Motor neuron (in vitro differentiated cells): ENCODE measurements at regions not wholly inside any gene's neighbourhood (a gene's known extent, or its start where the extent isn't known, plus 50 kb on each side); places are given as distances from the start of the nearest gene placed in this dataset.

Experiments used
- ATAC-seq, 8 experiments: fragments of 200-7000 bp; cut with Tn5 transposase; replicated peaks in 6 of 8; 2 replicates each; pipeline ENCODE4 v1.8.0; 2021; ENCODE audit warnings: mild to moderate bottlenecking in 8 of 8, moderate library complexity in 8 of 8
- H3K27ac ChIP-seq, 2 donors: fragments of 250-450 bp; sonication (Bioruptor Pico); 2 replicates each; pipeline ENCODE4 v1.9.0; 2021; ENCODE audit warnings: antibody characterized with exemption in 2 of 2, mild to moderate bottlenecking in 2 of 2, moderate library complexity in 1 of 2
- H3K4me1 ChIP-seq, 2 donors: fragments of 250-450 bp; sonication (Bioruptor Pico); replicated peaks in 1 of 2; 2 replicates each; pipeline ENCODE4 v1.6.1; 2021; ENCODE audit warnings: antibody characterized with exemption in 2 of 2, mild to moderate bottlenecking in 2 of 2, moderate library complexity in 1 of 2
- H3K4me3 ChIP-seq, 5 donors: fragments of 250-450 bp; sonication (Bioruptor Pico); 2 replicates each; pipeline ENCODE4 v1.9.0; 2021; ENCODE audit warnings: antibody characterized with exemption in 5 of 5, mild to moderate bottlenecking in 5 of 5, moderate library complexity in 4 of 5
- WGBS, 10 experiments: fragments of 450-650 bp; shearing (Covaris generic); methylation state at CpG; one replicate each; pipeline ENCODE4 v1.0.0; 2022; 5-methylcytosine and 5-hydroxymethylcytosine counted together
- in situ Hi-C, 9 experiments: fragments of 400-800 bp; cut with MboI; loops; one replicate each; pipeline ENCODE4 v1.15.0; 2021; ENCODE audit warnings: low sequenced_read_pairs in 9 of 9, low pct_unique_long_range_greater_than_20kb in 2 of 9; ENCODE audit not compliant: unreplicated experiment in 9 of 9

- ATAC-seq = peak in 1 of 8 experiments; percentile 50
- in situ Hi-C loops = no loop called here
- WGBS, 10 experiments = 0 to 72% (median 31%) methylated on average over 1 to 4 of the region's 4 CpGs; no CpG with 5 or more reads in 2 of the 10 experiments
- Histone ChIP-seq H3K27ac (no peak overlapping the region), H3K4me1 (no peaks in the 10 kb centered on the region), H3K4me3 (no peak overlapping the region)
Observed at GRCh38 chr13:34017231-34017630, 199.3 kb downstream of the RFC3 start.

GRCh38 chr13:34019870-34020269 is 201.9 kb downstream of the RFC3 start:
- 8 to 88% (median 37%) methylated on average over 1 to 6 of the region's 6 CpGs; no CpG with 5 or more reads in 1 of the 10 experiments for whole genome bisulfite sequencing, 10 experiments
- ATAC-seq = peak in 2 of 8 experiments; percentile 55
- in situ Hi-C loops = no loop called here
- Histone ChIP-seq H3K4me3 (no peak overlapping the region), H3K4me1 (no peaks in the 10 kb centered on the region), H3K27ac (no peak overlapping the region)

DNA sequence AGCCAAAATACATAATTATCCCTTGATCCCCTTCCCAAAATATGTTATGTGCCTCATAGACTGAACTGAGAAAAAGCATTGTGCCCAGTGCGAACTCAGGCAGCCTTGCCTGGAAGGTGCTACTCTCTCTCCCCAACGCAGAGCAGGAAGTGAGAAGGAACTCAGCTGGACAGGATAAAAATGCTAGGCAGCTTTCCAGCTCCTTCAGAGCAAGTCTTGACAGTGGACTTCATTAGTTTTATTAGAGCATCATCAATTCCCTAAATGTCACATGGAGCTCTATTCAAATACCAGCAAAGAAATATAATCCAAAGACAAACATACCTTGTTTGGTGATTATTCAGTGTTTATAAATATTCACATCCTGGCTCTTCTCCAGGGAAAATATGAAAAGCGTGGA is 202.4 kb downstream of the RFC3 start:
- H3K4me1 ChIP-seq = no peaks in the 10 kb centered on the region
- H3K27ac ChIP-seq = no peak overlapping the region
- H3K4me3 ChIP-seq = no peak overlapping the region
- in situ Hi-C loops = no loop called here
- no peak for ATAC-seq
- 50 to 96% (median 80%) methylated on average over 1 to 3 of the region's 3 CpGs; no CpG with 5 or more reads in 3 of the 10 experiments for WGBS, 10 experiments

GRCh38 chr13:34021619-34022018 is 203.7 kb downstream of the RFC3 start:
- Histone ChIP-seq H3K4me1 (no peaks in the 10 kb centered on the region), H3K4me3 (no peak overlapping the region), H3K27ac (no peak overlapping the region)
- in situ Hi-C loops = no loop called here
- no peak for ATAC-seq

DNA sequence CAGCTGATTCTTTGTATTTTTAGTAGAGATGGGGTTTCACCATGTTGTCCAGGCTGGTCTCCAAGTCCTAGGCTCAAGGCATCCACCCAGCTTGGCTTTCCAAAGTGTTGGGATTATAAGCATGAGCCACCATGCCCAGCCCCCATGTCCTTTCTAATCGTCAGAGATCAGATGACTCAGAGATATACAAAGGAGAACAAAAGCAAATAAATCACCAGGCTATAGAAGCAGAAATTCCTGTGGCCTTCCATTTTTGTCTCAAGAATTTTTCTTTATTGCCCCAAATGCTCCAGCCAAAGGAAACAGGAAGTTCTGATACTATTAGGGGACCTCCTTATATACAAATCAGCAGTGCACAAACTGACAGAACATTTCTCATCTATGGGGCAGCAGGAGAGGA is 207.8 kb downstream of the RFC3 start:
- 0 to 100% (median 69%) methylated on average over 1 of the region's 1 CpG; no CpG with 5 or more reads in 4 of the 10 experiments for WGBS, 10 experiments
- in situ Hi-C loops = no loop called here
- no peak for ATAC-seq
- Histone ChIP-seq H3K27ac (no peak overlapping the region), H3K4me1 (no peaks in the 10 kb centered on the region), H3K4me3 (no peak overlapping the region)

GRCh38 chr13:34026308-34026707 is 208.4 kb downstream of the RFC3 start:
- no peak overlapping the region for H3K27ac ChIP-seq
- in situ Hi-C loops = no loop called here
- no peak overlapping the region for H3K4me3 ChIP-seq
- ATAC-seq = no peak
- H3K4me1 ChIP-seq = no peaks in the 10 kb centered on the region

DNA sequence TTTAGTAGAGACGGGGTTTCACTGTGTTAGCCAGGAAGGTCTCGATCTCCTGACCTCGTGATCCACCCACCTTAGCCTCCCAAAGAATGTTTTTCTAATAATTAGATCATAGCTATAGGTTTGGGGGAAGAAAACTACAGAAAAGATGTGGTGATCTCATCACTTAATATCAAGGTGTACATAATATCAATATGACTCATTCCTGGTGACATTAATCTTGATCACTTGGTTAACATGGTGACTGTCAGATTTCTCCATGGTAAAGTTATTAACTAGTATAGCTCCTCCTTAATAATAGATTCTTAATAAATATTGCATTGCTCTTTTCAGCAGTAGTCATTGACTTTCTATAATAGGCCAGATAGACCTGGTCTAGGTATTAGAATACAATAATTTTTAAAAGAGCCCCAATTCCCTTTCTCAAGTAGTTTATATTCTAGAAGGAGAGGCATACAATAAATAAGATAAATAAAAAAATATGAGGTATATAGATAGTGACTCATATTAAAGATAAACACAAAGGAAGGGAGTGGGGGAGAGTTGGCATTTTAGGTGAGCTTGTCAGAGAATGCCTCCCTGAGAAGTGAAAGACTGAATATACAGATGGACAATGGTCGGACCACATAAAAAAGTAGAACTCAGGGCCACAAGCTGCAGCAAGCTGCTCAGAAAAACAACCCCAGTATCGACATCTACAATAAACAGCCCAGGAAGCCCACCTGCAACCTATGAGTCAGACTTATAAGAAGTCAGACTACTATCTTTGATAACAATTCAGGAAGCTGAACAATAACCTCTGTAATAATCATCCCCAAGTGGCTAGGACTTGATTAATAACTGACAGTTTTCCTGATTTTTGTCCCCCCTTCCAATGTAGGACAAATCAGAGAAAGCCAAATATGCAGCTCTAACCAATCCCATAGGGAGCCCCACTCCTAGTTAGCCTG is 210.8 kb downstream of the RFC3 start:
- ATAC-seq = no peak
- H3K27ac ChIP-seq = no peak overlapping the region
- in situ Hi-C loops = no loop called here
- H3K4me1 ChIP-seq = no peaks in the 10 kb centered on the region
- WGBS, 10 experiments = 50 to 100% (median 82%) methylated on average over 1 to 5 of the region's 5 CpGs; no CpG with 5 or more reads in 1 of the 10 experiments
- H3K4me3 ChIP-seq = no peak overlapping the region

GRCh38 chr13:34030782-34031181 is 212.8 kb downstream of the RFC3 start:
- Histone ChIP-seq H3K27ac (no peak overlapping the region), H3K4me3 (no peak overlapping the region), H3K4me1 (no peaks in the 10 kb centered on the region)
- no peak for ATAC-seq
- in situ Hi-C loops = no loop called here

- Histone ChIP-seq H3K4me1 (no peaks in the 10 kb centered on the region), H3K27ac (no peak overlapping the region), H3K4me3 (no peak overlapping the region)
- WGBS, 10 experiments = 0 to 90% (median 87%) methylated on average over 1 to 4 of the region's 4 CpGs; no CpG with 5 or more reads in 3 of the 10 experiments
- ATAC-seq = peak in 1 of 8 experiments; percentile 32
- in situ Hi-C loops = no loop called here
Observed at GRCh38 chr13:34031610-34032009, 213.7 kb downstream of the RFC3 start.

DNA sequence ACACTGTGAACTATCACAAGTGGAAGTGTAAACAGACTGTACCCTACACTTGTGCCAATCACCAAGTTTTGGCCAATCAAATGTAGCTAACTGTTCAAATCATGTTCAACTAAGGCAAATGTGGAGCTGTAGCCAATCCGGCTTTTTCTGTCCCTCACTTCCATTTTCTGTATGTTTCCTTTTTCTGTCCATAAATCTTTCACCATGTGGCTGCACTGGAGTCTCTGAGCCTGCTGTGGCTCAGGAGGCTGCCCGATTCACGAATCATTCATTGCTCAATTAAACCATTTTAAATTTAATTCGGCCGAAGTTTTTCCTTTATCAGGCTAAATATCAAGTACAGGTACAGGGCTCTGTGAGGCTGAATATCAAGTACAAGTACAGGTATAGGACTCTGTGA is 216.5 kb downstream of the RFC3 start:
- 57 to 94% (median 93%) methylated on average over 1 to 5 of the region's 5 CpGs; no CpG with 5 or more reads in 1 of the 10 experiments for WGBS, 10 experiments
- no peak overlapping the region for H3K4me3 ChIP-seq
- no peak for ATAC-seq
- in situ Hi-C loops = no loop called here
- no peak overlapping the region for H3K27ac ChIP-seq
- no peaks in the 10 kb centered on the region for H3K4me1 ChIP-seq

DNA sequence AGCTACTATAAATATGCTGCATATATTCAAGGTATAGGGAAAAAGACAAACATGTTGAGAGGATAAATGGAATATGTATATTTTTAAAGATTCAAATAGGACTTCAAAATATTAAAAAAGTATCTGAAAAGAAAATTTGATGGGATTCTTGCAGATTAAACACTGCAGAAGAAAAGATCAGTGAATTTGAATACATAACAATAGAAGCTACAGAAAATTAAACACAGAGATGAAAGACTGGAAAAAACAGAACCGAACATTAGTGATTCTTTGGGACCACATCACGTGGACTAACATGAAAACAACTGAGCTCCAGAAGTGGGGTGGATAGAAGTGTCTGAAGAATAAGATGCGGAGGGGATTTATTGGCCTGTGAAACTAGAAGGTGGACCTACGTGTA is 217.2 kb downstream of the RFC3 start:
- Histone ChIP-seq H3K4me1 (no peaks in the 10 kb centered on the region), H3K4me3 (no peak overlapping the region), H3K27ac (no peak overlapping the region)
- in situ Hi-C loops = no loop called here
- 68 to 92% (median 81%) methylated on average over 2 to 4 of the region's 4 CpGs; no CpG with 5 or more reads in 1 of the 10 experiments for WGBS, 10 experiments
- no peak for ATAC-seq

DNA sequence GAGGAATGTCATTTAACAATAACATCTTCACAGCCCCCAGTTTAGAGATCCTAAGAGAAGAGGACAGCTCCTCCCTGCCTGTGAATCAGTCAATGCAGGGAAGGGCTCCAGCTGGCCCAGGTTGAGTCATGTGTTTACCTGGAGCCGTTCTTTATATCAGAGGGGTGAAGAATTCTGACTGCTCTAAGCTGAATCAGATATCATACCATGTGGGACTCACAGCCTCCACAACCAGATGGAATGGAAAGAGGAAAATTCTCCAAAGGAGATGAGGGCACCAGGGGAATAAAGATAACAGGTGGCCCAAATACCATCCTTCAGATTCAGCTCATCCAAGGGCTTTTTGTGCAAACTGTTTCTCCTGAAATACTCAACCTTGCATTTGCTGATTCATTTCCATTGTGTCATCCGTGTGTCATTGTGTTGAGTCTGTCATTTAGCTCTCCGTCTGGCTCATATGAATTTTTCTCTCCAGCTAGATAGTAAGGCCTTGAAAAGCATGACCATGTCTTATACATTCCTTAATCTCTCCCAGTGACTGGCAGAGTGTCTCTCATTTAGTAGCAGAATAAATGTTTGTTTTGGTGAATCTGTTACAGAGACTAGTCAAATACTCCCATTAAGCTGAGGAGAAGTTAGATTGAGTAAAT is 217.9 kb downstream of the RFC3 start:
- Histone ChIP-seq H3K4me3 (no peak overlapping the region), H3K27ac (no peak overlapping the region), H3K4me1 (no peaks in the 10 kb centered on the region)
- ATAC-seq = peak in 2 of 8 experiments; percentile 22 to 61
- WGBS, 10 experiments = 29 to 100% (median 76%) methylated on average over 1 to 3 of the region's 3 CpGs; no CpG with 5 or more reads in 2 of the 10 experiments
- in situ Hi-C loops = no loop called here

DNA sequence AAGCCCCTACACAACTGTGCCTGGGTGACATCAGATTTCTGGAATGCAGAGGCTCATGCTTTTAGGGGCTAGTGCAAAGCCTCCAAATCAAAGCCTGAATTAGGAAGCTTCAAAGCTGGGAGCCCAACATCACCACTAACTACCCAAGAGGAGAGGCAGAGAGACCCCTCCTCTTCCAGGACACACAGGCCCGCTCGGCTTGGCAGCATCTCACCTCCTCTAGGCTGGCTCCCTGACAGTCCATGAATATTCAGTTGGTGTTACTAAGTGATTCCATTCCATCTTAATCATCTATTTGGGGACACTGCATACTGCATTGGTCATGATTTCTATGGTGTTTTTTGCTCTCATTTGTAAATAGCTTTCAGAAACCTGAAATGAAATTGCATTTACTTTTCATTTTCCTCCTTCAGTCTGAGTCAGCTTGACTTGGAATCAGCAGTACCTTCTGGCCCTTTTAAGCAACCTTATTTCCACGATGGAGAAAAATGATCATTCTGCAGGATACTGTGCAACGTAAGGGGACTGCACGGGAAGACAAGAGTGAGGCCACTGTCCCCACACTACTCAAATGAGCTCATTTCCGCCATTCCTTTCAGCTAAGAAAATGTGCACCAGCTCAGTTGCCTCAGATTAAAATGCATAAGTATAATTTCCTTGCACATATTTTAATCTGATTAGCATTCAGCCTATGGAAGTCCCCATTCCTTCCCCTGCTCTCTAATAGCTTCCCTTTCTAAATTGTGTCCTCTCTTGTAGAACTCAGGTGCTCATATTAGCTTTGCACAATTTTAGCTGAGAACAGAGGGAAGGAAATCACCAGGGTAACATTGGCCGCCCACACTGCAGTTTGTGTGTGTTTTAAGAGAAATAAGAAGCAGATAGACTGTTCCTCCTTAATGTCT is 219.9 kb downstream of the RFC3 start:
- whole genome bisulfite sequencing, 10 experiments = 43 to 92% (median 80%) methylated on average over 2 to 6 of the region's 7 CpGs; no CpG with 5 or more reads in 1 of the 10 experiments
- Histone ChIP-seq H3K27ac (no peak overlapping the region), H3K4me3 (no peak overlapping the region), H3K4me1 (no peaks in the 10 kb centered on the region)
- ATAC-seq = peak in 6 of 8 experiments; percentile 52 to 95 (median 71)
- in situ Hi-C loops = no loop called here
